ENCODE measurements at regions not wholly inside any gene's neighbourhood (a gene's known extent, or its start where the extent isn't known, plus 50 kb on each side); places are given as distances from the start of the nearest gene placed in this dataset.

GRCh38 chr6:18323935-18324705, 59.8 kb upstream of the DEK start:
- TF ChIP-seq, protein P1, sequence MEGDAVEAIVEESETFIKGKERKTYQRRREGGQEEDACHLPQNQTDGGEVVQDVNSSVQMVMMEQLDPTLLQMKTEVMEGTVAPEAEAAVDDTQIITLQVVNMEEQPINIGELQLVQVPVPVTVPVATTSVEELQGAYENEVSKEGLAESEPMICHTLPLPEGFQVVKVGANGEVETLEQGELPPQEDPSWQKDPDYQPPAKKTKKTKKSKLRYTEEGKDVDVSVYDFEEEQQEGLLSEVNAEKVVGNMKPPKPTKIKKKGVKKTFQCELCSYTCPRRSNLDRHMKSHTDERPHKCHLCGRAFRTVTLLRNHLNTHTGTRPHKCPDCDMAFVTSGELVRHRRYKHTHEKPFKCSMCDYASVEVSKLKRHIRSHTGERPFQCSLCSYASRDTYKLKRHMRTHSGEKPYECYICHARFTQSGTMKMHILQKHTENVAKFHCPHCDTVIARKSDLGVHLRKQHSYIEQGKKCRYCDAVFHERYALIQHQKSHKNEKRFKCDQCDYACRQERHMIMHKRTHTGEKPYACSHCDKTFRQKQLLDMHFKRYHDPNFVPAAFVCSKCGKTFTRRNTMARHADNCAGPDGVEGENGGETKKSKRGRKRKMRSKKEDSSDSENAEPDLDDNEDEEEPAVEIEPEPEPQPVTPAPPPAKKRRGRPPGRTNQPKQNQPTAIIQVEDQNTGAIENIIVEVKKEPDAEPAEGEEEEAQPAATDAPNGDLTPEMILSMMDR (IDR thresholded peaks at IDR 0.05 in 4 of 5, conservative IDR thresholded peaks at IDR 0.05 in 1 of 5): peak; percentile 76 to 83 (median 80)
- TF ChIP-seq POLR2A (IDR thresholded peaks at IDR 0.05): no peak

Data from gastrocnemius medialis (tissue), 4 donors.